Loucy (cell line): ENCODE measurements at regions not wholly inside any gene's neighbourhood (a gene's known extent, or its start where the extent isn't known, plus 50 kb on each side); places are given as distances from the start of the nearest gene placed in this dataset.

Experiments used
- H2AFZ ChIP-seq: fragments of 200-600 bp; sonication (generic); 2 replicates; pipeline ENCODE4 v1.6.0; 2016; ENCODE audit warnings: antibody characterized with exemption, mild to moderate bottlenecking, low read length, moderate library complexity
- H3F3A ChIP-seq: fragments of 200-600 bp; 2 replicates; pipeline ENCODE4 v1.6.0; 2016; ENCODE audit warnings: antibody characterized with exemption, low read depth, mild to moderate bottlenecking
- H3K27me3 ChIP-seq: fragments of 200-600 bp; sonication (generic); 2 replicates; pipeline ENCODE4 v1.6.1; 2014; ENCODE audit warnings: low read length, mild to moderate bottlenecking; ENCODE audit not compliant: insufficient read depth, poor library complexity, severe bottlenecking
- H3K36me3 ChIP-seq: fragments of 200-600 bp; sonication (generic); 2 replicates; pipeline ENCODE4 v1.6.1; 2016; ENCODE audit warnings: low read length; ENCODE audit not compliant: insufficient read depth
- H3K4me1 ChIP-seq: fragments of 200-600 bp; sonication (generic); 2 replicates; pipeline ENCODE4 v1.5.1; 2014; ENCODE audit warnings: low read length, mild to moderate bottlenecking; ENCODE audit not compliant: insufficient read depth, poor library complexity, severe bottlenecking
- H3K4me2 ChIP-seq: fragments of 200-600 bp; sonication (generic); 2 replicates; pipeline ENCODE4 v1.6.0; 2014; ENCODE audit warnings: antibody characterized with exemption, low read length, low read depth, mild to moderate bottlenecking; ENCODE audit not compliant: poor library complexity, severe bottlenecking
- H3K4me3 ChIP-seq: fragments of 200-600 bp; sonication (generic); 2 replicates; pipeline ENCODE4 v1.5.1; 2014; ENCODE audit warnings: low read length, mild to moderate bottlenecking, mixed read lengths; ENCODE audit not compliant: poor library complexity, severe bottlenecking
- H3K79me2 ChIP-seq: fragments of 200-600 bp; sonication (generic); 2 replicates; pipeline ENCODE4 v1.6.1; 2014; ENCODE audit warnings: low read length; ENCODE audit not compliant: insufficient read depth
- H3K9ac ChIP-seq: fragments of 200-600 bp; sonication (generic); 2 replicates; pipeline ENCODE4 v1.6.0; 2014; ENCODE audit warnings: mild to moderate bottlenecking, low read depth, low read length, moderate library complexity; ENCODE audit not compliant: poor library complexity, severe bottlenecking
- H3K9me2 ChIP-seq: fragments of 200-600 bp; sonication (generic); replicated peaks from 2 replicates; pipeline ENCODE4 v1.6.1; 2016; ENCODE audit warnings: low read depth, low read length, mixed read lengths
- H3K9me3 ChIP-seq: fragments of 200-600 bp; sonication (generic); 2 replicates; pipeline ENCODE4 v1.6.1; 2014; ENCODE audit warnings: mild to moderate bottlenecking, antibody characterized with exemption, low read length, low read depth; ENCODE audit not compliant: insufficient read depth
- H4K20me1 ChIP-seq: fragments of 200-600 bp; sonication (generic); 2 replicates; pipeline ENCODE4 v1.6.0; 2014; ENCODE audit warnings: antibody characterized with exemption, low read length, mild to moderate bottlenecking; ENCODE audit not compliant: insufficient read depth, poor library complexity, severe bottlenecking
- EZH2phosphoT487 ChIP-seq: fragments of 200-600 bp; IDR thresholded peaks from 2 replicates; pipeline ENCODE4 v1.6.1; 2018; ENCODE audit warnings: antibody characterized with exemption, mild to moderate bottlenecking, moderate library complexity, borderline replicate concordance
- TF ChIP-seq, protein P1 (sequence below): fragments of 200-600 bp; sonication (generic); conservative IDR thresholded peaks from 2 replicates; pipeline ENCODE4 v1.5.1; 2014; ENCODE audit warnings: mild to moderate bottlenecking, antibody characterized with exemption, low read length

DNA sequence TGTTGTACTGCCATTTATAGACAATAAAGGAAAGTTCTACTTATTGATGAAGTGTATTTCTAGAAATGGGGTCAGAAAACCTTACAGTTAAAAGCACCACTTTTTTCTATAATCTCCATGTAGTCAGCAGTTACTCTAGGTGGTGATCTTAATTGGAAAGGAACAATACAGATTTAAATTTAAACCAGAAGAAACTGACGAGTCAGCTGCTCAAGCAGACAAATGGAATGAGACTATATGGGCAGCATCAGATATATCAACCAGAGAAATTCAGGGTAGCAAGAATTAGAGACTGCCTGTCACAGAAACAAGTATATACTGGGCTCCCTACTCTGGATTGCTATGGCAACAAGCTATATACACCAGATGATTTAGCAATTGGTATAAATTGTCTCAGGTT is 99.6 kb upstream of the SCG2 start:
- H3K4me2 ChIP-seq: no peak overlapping the region
- H3K27me3 ChIP-seq: no peaks in the 10 kb centered on the region
- no peaks in the 10 kb centered on the region for H3K9me3 ChIP-seq
- H3F3A ChIP-seq: no peaks in the 10 kb centered on the region
- no peak overlapping the region for H3K9ac ChIP-seq
- H3K4me3 ChIP-seq: no peak overlapping the region
- H4K20me1 ChIP-seq: no peaks in the 10 kb centered on the region
- H3K36me3 ChIP-seq: no peaks in the 10 kb centered on the region
- H3K4me1 ChIP-seq: peaks cover 7% of the 10 kb centered on the region
- no peaks in the 10 kb centered on the region for H3K79me2 ChIP-seq
- no peak for TF ChIP-seq EZH2phosphoT487
- TF ChIP-seq, protein P1, sequence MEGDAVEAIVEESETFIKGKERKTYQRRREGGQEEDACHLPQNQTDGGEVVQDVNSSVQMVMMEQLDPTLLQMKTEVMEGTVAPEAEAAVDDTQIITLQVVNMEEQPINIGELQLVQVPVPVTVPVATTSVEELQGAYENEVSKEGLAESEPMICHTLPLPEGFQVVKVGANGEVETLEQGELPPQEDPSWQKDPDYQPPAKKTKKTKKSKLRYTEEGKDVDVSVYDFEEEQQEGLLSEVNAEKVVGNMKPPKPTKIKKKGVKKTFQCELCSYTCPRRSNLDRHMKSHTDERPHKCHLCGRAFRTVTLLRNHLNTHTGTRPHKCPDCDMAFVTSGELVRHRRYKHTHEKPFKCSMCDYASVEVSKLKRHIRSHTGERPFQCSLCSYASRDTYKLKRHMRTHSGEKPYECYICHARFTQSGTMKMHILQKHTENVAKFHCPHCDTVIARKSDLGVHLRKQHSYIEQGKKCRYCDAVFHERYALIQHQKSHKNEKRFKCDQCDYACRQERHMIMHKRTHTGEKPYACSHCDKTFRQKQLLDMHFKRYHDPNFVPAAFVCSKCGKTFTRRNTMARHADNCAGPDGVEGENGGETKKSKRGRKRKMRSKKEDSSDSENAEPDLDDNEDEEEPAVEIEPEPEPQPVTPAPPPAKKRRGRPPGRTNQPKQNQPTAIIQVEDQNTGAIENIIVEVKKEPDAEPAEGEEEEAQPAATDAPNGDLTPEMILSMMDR: no peak
- H3K9me2 ChIP-seq: no peaks in the 10 kb centered on the region; the same call in 1 of the 2 replicates
- no peak overlapping the region for H2AFZ ChIP-seq

DNA sequence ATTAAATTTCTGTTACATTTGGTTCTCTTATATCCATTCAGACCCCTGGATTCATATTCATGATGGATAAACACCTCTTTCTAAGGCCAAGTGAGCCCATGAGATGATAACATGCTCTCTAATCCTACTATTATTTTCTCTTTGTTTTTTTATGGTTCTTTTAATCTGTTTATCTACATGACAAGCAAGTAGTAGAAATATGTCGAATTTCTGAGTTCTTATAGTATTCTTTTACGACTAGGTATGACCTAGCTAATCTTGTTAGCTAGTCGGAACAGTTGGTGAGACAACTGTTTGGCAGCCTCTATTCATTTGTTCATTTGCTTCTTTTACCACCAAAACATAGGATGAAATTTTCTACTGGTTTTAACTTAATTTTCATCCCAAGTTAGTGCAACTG is 98.1 kb upstream of the SCG2 start:
- Histone ChIP-seq H3K9ac (no peak overlapping the region), H3K9me2 (no peaks in the 10 kb centered on the region; the same call in 1 of the 2 replicates), H2AFZ (no peak overlapping the region), H3K79me2 (no peaks in the 10 kb centered on the region), H3K4me3 (no peak overlapping the region), H3K27me3 (no peaks in the 10 kb centered on the region), H3K4me2 (no peak overlapping the region), H3F3A (no peaks in the 10 kb centered on the region), H3K36me3 (no peaks in the 10 kb centered on the region), H3K9me3 (no peaks in the 10 kb centered on the region), H3K4me1 (peaks cover 7% of the 10 kb centered on the region), H4K20me1 (no peaks in the 10 kb centered on the region)
- TF ChIP-seq, protein P1: no peak
- TF ChIP-seq EZH2phosphoT487: no peak

DNA sequence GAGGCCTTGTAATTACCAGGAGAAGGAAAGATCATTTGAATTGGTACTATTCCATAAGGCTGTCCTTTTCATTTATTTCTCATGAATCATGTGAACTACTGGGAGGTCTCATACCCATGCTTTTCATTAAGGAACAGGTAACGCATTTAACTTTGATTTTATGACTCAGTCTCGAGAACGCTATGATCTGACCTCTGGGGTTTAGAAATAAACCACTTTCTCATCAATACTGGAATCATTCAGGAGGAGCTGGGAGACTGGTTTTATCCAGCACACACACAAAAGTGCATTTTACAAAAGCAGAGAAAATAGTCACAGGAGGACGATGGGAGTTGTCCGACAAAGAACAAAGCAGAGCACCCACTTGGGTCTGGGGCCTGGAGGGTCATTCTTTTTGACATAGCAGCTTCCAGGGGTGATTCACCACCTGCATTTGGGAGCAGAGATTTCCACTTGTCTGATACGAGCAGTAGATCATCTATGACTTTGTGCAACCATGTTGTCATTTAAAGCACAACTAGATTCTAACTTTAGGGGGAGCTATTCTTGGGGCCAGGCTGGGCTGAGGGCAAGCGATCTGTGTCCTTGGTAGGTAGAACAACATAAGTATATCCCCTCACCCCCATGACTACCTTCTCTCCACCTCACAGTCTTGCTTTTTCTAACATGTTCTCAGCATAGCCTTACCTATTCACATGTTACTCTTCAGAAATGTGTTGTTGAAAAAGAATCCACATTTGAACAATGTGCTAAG is 95.9 kb upstream of the SCG2 start:
- Histone ChIP-seq H3K4me3 (no peak overlapping the region), H3K9me2 (no peaks in the 10 kb centered on the region; the same call in 1 of the 2 replicates), H2AFZ (no peak overlapping the region), H4K20me1 (no peaks in the 10 kb centered on the region), H3K4me2 (no peak overlapping the region), H3K36me3 (no peaks in the 10 kb centered on the region), H3K27me3 (no peaks in the 10 kb centered on the region), H3K79me2 (no peaks in the 10 kb centered on the region), H3K4me1 (peaks cover 7% of the 10 kb centered on the region), H3K9me3 (no peaks in the 10 kb centered on the region), H3F3A (no peaks in the 10 kb centered on the region), H3K9ac (no peak overlapping the region)
- TF ChIP-seq EZH2phosphoT487: no peak
- TF ChIP-seq, protein P1: 0 out of 2 replicates have a peak, but pooled peaks have one; percentile 20
